ENCODE measurements at regions not wholly inside any gene's neighbourhood (a gene's known extent, or its start where the extent isn't known, plus 50 kb on each side); places are given as distances from the start of the nearest gene placed in this dataset.

DNA sequence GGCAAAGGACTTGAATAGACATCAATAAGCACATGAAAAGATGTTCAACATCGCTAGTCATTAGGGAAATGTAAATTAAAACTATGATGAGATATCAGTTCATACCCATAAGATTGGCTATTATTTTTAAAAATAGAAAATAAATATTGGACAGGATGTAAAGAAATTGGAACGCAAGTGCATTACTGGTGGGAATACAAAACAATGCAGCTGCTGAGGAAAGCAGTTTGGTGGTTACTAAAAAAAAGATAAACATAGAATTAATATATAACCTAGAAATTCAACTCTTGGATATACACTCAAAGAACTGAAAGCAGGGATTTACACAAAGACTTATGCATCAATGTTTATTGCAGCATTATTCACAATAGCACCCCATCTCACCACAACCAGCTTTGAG, 174.5 kb upstream of the NDUFV2 start (continued):
- TF ChIP-seq, protein P1, sequence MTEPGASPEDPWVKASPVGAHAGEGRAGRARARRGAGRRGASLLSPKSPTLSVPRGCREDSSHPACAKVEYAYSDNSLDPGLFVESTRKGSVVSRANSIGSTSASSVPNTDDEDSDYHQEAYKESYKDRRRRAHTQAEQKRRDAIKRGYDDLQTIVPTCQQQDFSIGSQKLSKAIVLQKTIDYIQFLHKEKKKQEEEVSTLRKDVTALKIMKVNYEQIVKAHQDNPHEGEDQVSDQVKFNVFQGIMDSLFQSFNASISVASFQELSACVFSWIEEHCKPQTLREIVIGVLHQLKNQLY (CRISPR knock-in tag; conservative IDR thresholded peaks at IDR 0.05) = no peak
- no peak for TF ChIP-seq NFRKB (IDR thresholded peaks at IDR 0.05; ENCODE audit: low read depth)

DNA sequence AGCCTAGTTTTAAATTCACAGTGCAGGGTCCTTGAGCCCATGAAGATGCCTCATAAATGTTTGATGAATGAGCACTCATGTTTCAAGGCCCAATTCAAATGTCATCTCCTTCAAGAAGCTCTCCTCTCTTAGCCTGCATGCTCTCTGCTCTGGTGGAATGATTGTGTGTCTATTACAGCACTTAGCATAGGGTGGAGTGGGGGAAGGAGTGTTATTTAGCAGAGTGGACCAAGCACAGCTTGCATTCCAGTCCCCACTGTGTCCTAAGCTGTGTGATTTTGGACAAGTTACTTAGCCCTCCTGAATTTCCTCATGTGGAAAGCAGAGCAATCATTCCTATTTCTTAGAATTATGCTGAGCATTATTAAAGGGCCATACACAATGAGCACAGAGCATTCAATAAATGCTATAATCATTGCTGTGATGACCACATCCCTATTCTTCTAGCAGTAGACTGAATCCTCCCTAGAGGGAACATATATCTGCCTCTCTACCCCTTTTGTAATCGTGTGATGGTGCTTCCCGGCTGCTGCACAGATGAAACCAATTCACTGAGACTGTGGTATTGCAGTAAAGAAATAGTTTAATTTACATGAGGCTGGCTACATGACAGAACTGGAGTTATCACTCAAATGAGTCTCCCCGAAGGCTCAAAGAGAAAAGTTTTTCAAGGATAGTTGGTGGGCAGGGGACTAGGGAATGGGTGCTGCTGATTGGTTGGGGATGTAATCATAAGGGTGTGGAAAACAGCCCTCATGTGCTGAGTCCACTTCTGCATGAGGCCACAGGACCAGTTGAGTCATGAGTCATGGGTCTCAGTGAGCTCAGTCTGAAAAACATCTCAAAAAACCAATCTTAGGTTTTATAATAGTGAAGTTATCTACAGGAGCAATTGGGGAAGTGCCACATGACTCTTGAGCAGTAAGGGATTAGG, 173.4 kb upstream of the NDUFV2 start:
- no TSS peak for BruUV-seq (replicated peaks)
- Histone ChIP-seq H3K9ac (ENCODE audit: insufficient read depth in 1 of 2, low read depth in 2 of 2, low read length in 2 of 2) (no peak overlapping the region), H3K36me3 (ENCODE audit: control insufficient read depth, insufficient read depth, low read length) (no peaks in the 10 kb centered on the region; the same call in 2 of the 3 replicates), H2AFZ (ENCODE audit: low read depth, low read length) (no peak overlapping the region), H4K20me1 (replicated peaks; ENCODE audit: control insufficient read depth, insufficient read depth, low read length) (no peaks in the 10 kb centered on the region), H3K4me3 (no peak overlapping the region), H3K79me2 (ENCODE audit: control insufficient read depth, insufficient read depth, low read length) (no peaks in the 10 kb centered on the region), H3K9me1 (ENCODE audit: control insufficient read depth, insufficient read depth, low read length) (no peaks in the 10 kb centered on the region), H3K4me2 (ENCODE audit: insufficient read depth, low read length) (no peak overlapping the region), H3K9me3 (replicated peaks; ENCODE audit: control insufficient read depth, insufficient read depth, low read depth, low read length) (peaks cover 29% of the 10 kb centered on the region), H3K4me1 (replicated peaks in 1 of 2; ENCODE audit: control insufficient read depth in 2 of 2, insufficient read depth in 2 of 2, low read length in 2 of 2) (no peaks in the 10 kb centered on the region), H3K27ac (ENCODE audit: extremely low read depth, low read depth, low read length) (no peak overlapping the region), H3K27me3 (ENCODE audit: control insufficient read depth in 2 of 2, insufficient read depth in 2 of 2, low read length in 2 of 2) (no peaks in the 10 kb centered on the region)
- ChIA-PET POLR2A (no interaction called here), CTCF (ENCODE audit: low intra/inter-chr PET ratio) (no interaction called here)
- in situ Hi-C loops (cut with MboI) (no loop called here), intact Hi-C loops (cut with micrococcal nuclease) (no loop called here)
- FAIRE-seq (no peak), DNase-seq (ENCODE audit: extremely low read depth in 1 of 4, low spot score in 3 of 4) (no peak), ATAC-seq (no peak)
- WGBS (ENCODE audit: insufficient coverage, low coverage, missing lambda C conversion rate) = 60% methylated on average over 3 of the region's 3 CpGs
- TF ChIP-seq, protein P2, sequence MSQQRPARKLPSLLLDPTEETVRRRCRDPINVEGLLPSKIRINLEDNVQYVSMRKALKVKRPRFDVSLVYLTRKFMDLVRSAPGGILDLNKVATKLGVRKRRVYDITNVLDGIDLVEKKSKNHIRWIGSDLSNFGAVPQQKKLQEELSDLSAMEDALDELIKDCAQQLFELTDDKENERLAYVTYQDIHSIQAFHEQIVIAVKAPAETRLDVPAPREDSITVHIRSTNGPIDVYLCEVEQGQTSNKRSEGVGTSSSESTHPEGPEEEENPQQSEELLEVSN (IDR thresholded peaks at IDR 0.05; ENCODE audit: borderline replicate concordance in 1 of 2, extremely low read depth in 1 of 2, insufficient read depth in 1 of 2, insufficient read length in 1 of 2, low read depth in 1 of 2, low read length in 1 of 2, poor library complexity in 1 of 2, severe bottlenecking in 1 of 2) = peak in 1 of 2 experiments; percentile 15
- TF ChIP-seq POLR3A (IDR thresholded peaks at IDR 0.05; ENCODE audit: borderline replicate concordance, extremely low read depth, insufficient read depth, insufficient read length) = no peak
- no peak for TF ChIP-seq ZNF707 (CRISPR knock-in tag; conservative IDR thresholded peaks at IDR 0.05)
- no peak for TF ChIP-seq TEAD2 (tag; IDR thresholded peaks at IDR 0.05)
- TF ChIP-seq TRIM24 (IDR thresholded peaks at IDR 0.05) = peak; percentile 15 to 71; a peak in 2 of 4 replicates
- no peak for TF ChIP-seq TAF1 (IDR thresholded peaks at IDR 0.05; ENCODE audit: control insufficient read depth, extremely low read depth, insufficient read depth, low read length, severe bottlenecking)
- TF ChIP-seq ELF2 (CRISPR knock-in tag; IDR thresholded peaks at IDR 0.05) = no peak
- no peak for TF ChIP-seq ESRRA (IDR thresholded peaks at IDR 0.05; ENCODE audit: borderline replicate concordance, low read depth)
- TF ChIP-seq FOXP1 (CRISPR knock-in tag; IDR thresholded peaks at IDR 0.05) = no peak

All from K562 (cell line).